ENCODE measurements at regions not wholly inside any gene's neighbourhood (a gene's known extent, or its start where the extent isn't known, plus 50 kb on each side); places are given as distances from the start of the nearest gene placed in this dataset.

- Histone ChIP-seq H3K4me3 (no peak overlapping the region), H3K36me3 (no peaks in the 10 kb centered on the region), H3K27me3 (no peaks in the 10 kb centered on the region), H3K9me3 (ENCODE audit: low read depth) (no peaks in the 10 kb centered on the region), H3K27ac (no peak overlapping the region), H3K4me1 (ENCODE audit: low read depth) (peaks cover 15% of the 10 kb centered on the region)
- TF ChIP-seq CTCF (IDR thresholded peaks at IDR 0.05; ENCODE audit: low read depth, low read length) = no peak
- DNase-seq (ENCODE audit: low read depth in 1 of 2, low spot score in 1 of 2) = no peak
These were observed 434.9 kb downstream of the GPM6A start for GRCh38 chr4:175377203-175377602.

- no peak overlapping the region for H3K27ac ChIP-seq
- no peaks in the 10 kb centered on the region for H3K9me3 ChIP-seq (ENCODE audit: low read depth)
- no peaks in the 10 kb centered on the region for H3K36me3 ChIP-seq
- no peaks in the 10 kb centered on the region for H3K27me3 ChIP-seq
- DNase-seq (ENCODE audit: low read depth in 1 of 2, low spot score in 1 of 2) = no peak
- H3K4me1 ChIP-seq (ENCODE audit: low read depth) = peaks cover 15% of the 10 kb centered on the region
- TF ChIP-seq CTCF (IDR thresholded peaks at IDR 0.05; ENCODE audit: low read depth, low read length) = no peak
- H3K4me3 ChIP-seq = no peak overlapping the region
These were observed 433.7 kb downstream of the GPM6A start for GRCh38 chr4:175378372-175378771.

GRCh38 chr4:175380841-175381240 lies 431.2 kb downstream of the GPM6A start:
- Histone ChIP-seq H3K27ac (no peak overlapping the region), H3K4me3 (no peak overlapping the region), H3K4me1 (ENCODE audit: low read depth) (no peaks in the 10 kb centered on the region), H3K9me3 (ENCODE audit: low read depth) (no peaks in the 10 kb centered on the region), H3K36me3 (no peaks in the 10 kb centered on the region), H3K27me3 (no peaks in the 10 kb centered on the region)
- DNase-seq (ENCODE audit: low read depth in 1 of 2, low spot score in 1 of 2) = no peak
- TF ChIP-seq CTCF (IDR thresholded peaks at IDR 0.05; ENCODE audit: low read depth, low read length) = no peak

- Histone ChIP-seq H3K4me3 (no peak overlapping the region), H3K27me3 (no peaks in the 10 kb centered on the region), H3K9me3 (ENCODE audit: low read depth) (no peaks in the 10 kb centered on the region), H3K27ac (no peak overlapping the region), H3K4me1 (ENCODE audit: low read depth) (no peaks in the 10 kb centered on the region), H3K36me3 (no peaks in the 10 kb centered on the region)
- no peak for TF ChIP-seq CTCF (IDR thresholded peaks at IDR 0.05; ENCODE audit: low read depth, low read length)
- DNase-seq (ENCODE audit: low read depth in 1 of 2, low spot score in 1 of 2) = no peak
These were observed 426.3 kb downstream of the GPM6A start for GRCh38 chr4:175385797-175386196.

- no peak for TF ChIP-seq CTCF (IDR thresholded peaks at IDR 0.05; ENCODE audit: low read depth, low read length)
- no peaks in the 10 kb centered on the region for H3K4me1 ChIP-seq (ENCODE audit: low read depth)
- H3K27me3 ChIP-seq = no peaks in the 10 kb centered on the region
- H3K36me3 ChIP-seq = no peaks in the 10 kb centered on the region
- H3K27ac ChIP-seq = no peak overlapping the region
- no peaks in the 10 kb centered on the region for H3K9me3 ChIP-seq (ENCODE audit: low read depth)
- DNase-seq (ENCODE audit: low read depth in 1 of 2, low spot score in 1 of 2) = no peak
- no peak overlapping the region for H3K4me3 ChIP-seq
These were observed 425.1 kb downstream of the GPM6A start for GRCh38 chr4:175386776-175387507.
